ENCODE measurements at regions not wholly inside any gene's neighbourhood (a gene's known extent, or its start where the extent isn't known, plus 50 kb on each side); places are given as distances from the start of the nearest gene placed in this dataset.

- no peak overlapping the region for H3K4me2 ChIP-seq
- no peak for TF ChIP-seq Cebpa-rat (IDR thresholded peaks at IDR 0.05)
- H3K27me3 ChIP-seq, result no peaks in the 10 kb centered on the region
- no peaks in the 10 kb centered on the region for H3K36me3 ChIP-seq
- H3K4me3 ChIP-seq, result no peak overlapping the region
- H3K9me3 ChIP-seq, result no peaks in the 10 kb centered on the region
- no peak overlapping the region for H3K9ac ChIP-seq
- H3K27ac ChIP-seq, result no peak overlapping the region
- H4K20me1 ChIP-seq, result no peaks in the 10 kb centered on the region
- no peaks in the 10 kb centered on the region for H3K4me1 ChIP-seq
Observed at GRCh38 chr7:15802425-15802824, 115.9 kb upstream of the MEOX2 start.

- TF ChIP-seq Cebpa-rat (IDR thresholded peaks at IDR 0.05), result no peak
- no peaks in the 10 kb centered on the region for H3K36me3 ChIP-seq
- no peaks in the 10 kb centered on the region for H4K20me1 ChIP-seq
- H3K4me1 ChIP-seq, result no peaks in the 10 kb centered on the region
- no peaks in the 10 kb centered on the region for H3K27me3 ChIP-seq
- no peak overlapping the region for H3K4me3 ChIP-seq
- no peak overlapping the region for H3K27ac ChIP-seq
- no peaks in the 10 kb centered on the region for H3K9me3 ChIP-seq
- no peak overlapping the region for H3K4me2 ChIP-seq
- no peak overlapping the region for H3K9ac ChIP-seq
Observed at GRCh38 chr7:15801551-15801950, 115.1 kb upstream of the MEOX2 start.

- Histone ChIP-seq H3K27me3 (no peaks in the 10 kb centered on the region), H4K20me1 (no peaks in the 10 kb centered on the region), H3K9me3 (no peaks in the 10 kb centered on the region), H3K4me2 (no peak overlapping the region), H3K36me3 (no peaks in the 10 kb centered on the region), H3K9ac (no peak overlapping the region), H3K4me3 (no peak overlapping the region), H3K27ac (no peak overlapping the region), H3K4me1 (no peaks in the 10 kb centered on the region)
- TF ChIP-seq Cebpa-rat (IDR thresholded peaks at IDR 0.05), result no peak
Observed at GRCh38 chr7:15801041-15801440, 114.6 kb upstream of the MEOX2 start.

- H3K4me2 ChIP-seq, result no peak overlapping the region
- no peaks in the 10 kb centered on the region for H3K27me3 ChIP-seq
- H3K9me3 ChIP-seq, result no peaks in the 10 kb centered on the region
- TF ChIP-seq Cebpa-rat (IDR thresholded peaks at IDR 0.05), result no peak
- H3K4me1 ChIP-seq, result no peaks in the 10 kb centered on the region
- no peaks in the 10 kb centered on the region for H3K36me3 ChIP-seq
- H3K4me3 ChIP-seq, result no peak overlapping the region
- no peaks in the 10 kb centered on the region for H4K20me1 ChIP-seq
- no peak overlapping the region for H3K27ac ChIP-seq
- no peak overlapping the region for H3K9ac ChIP-seq
Observed at GRCh38 chr7:15798081-15798480, 111.6 kb upstream of the MEOX2 start.

GRCh38 chr7:15795393-15795792 is 108.9 kb upstream of the MEOX2 start:
- Histone ChIP-seq H3K4me1 (no peaks in the 10 kb centered on the region), H3K4me3 (no peak overlapping the region), H4K20me1 (no peaks in the 10 kb centered on the region), H3K9me3 (no peaks in the 10 kb centered on the region), H3K36me3 (no peaks in the 10 kb centered on the region), H3K4me2 (no peak overlapping the region), H3K9ac (no peak overlapping the region), H3K27me3 (no peaks in the 10 kb centered on the region), H3K27ac (no peak overlapping the region)
- TF ChIP-seq Cebpa-rat (IDR thresholded peaks at IDR 0.05), result no peak

- H3K4me3 ChIP-seq, result no peak overlapping the region
- no peak overlapping the region for H3K4me2 ChIP-seq
- H4K20me1 ChIP-seq, result no peaks in the 10 kb centered on the region
- TF ChIP-seq Cebpa-rat (IDR thresholded peaks at IDR 0.05), result no peak
- H3K9ac ChIP-seq, result no peak overlapping the region
- H3K36me3 ChIP-seq, result no peaks in the 10 kb centered on the region
- H3K9me3 ChIP-seq, result no peaks in the 10 kb centered on the region
- no peak overlapping the region for H3K27ac ChIP-seq
- no peaks in the 10 kb centered on the region for H3K27me3 ChIP-seq
- no peaks in the 10 kb centered on the region for H3K4me1 ChIP-seq
Observed at GRCh38 chr7:15794801-15795200, 108.3 kb upstream of the MEOX2 start.

- Histone ChIP-seq H3K4me1 (peaks cover 5% of the 10 kb centered on the region; the same call in 1 of the 2 replicates), H4K20me1 (no peaks in the 10 kb centered on the region), H3K9ac (no peak overlapping the region), H3K9me3 (no peaks in the 10 kb centered on the region), H3K4me2 (no peak overlapping the region), H3K27me3 (no peaks in the 10 kb centered on the region), H3K36me3 (no peaks in the 10 kb centered on the region), H3K4me3 (no peak overlapping the region), H3K27ac (no peak overlapping the region)
- TF ChIP-seq Cebpa-rat (IDR thresholded peaks at IDR 0.05), result no peak
Observed at GRCh38 chr7:15784694-15785030, 98.2 kb upstream of the MEOX2 start.

GRCh38 chr7:15783987-15784693 is 97.7 kb upstream of the MEOX2 start:
- no peak overlapping the region for H3K9ac ChIP-seq
- TF ChIP-seq Cebpa-rat (IDR thresholded peaks at IDR 0.05), result no peak
- H3K27ac ChIP-seq, result no peak overlapping the region
- H3K4me1 ChIP-seq, result peaks cover 5% of the 10 kb centered on the region; the same call in 1 of the 2 replicates
- no peak overlapping the region for H3K4me3 ChIP-seq
- no peaks in the 10 kb centered on the region for H3K36me3 ChIP-seq
- no peaks in the 10 kb centered on the region for H3K9me3 ChIP-seq
- no peaks in the 10 kb centered on the region for H4K20me1 ChIP-seq
- 0 out of 2 replicates have a peak overlapping the region, but pooled peaks have one; percentile 1 for H3K4me2 ChIP-seq
- no peaks in the 10 kb centered on the region for H3K27me3 ChIP-seq

- no peaks in the 10 kb centered on the region for H4K20me1 ChIP-seq
- no peak overlapping the region for H3K27ac ChIP-seq
- no peaks in the 10 kb centered on the region for H3K9me3 ChIP-seq
- H3K4me3 ChIP-seq, result no peak overlapping the region
- H3K9ac ChIP-seq, result no peak overlapping the region
- no peaks in the 10 kb centered on the region for H3K36me3 ChIP-seq
- TF ChIP-seq Cebpa-rat (IDR thresholded peaks at IDR 0.05), result no peak
- H3K4me2 ChIP-seq, result no peak overlapping the region
- H3K4me1 ChIP-seq, result peaks cover 13% of the 10 kb centered on the region
- no peaks in the 10 kb centered on the region for H3K27me3 ChIP-seq
Observed at GRCh38 chr7:15782656-15783055, 96.2 kb upstream of the MEOX2 start.

- no peak overlapping the region for H3K4me2 ChIP-seq
- no peaks in the 10 kb centered on the region for H4K20me1 ChIP-seq
- no peaks in the 10 kb centered on the region for H3K9me3 ChIP-seq
- TF ChIP-seq Cebpa-rat (IDR thresholded peaks at IDR 0.05), result no peak
- H3K4me1 ChIP-seq, result peaks cover 13% of the 10 kb centered on the region
- H3K27ac ChIP-seq, result no peak overlapping the region
- H3K9ac ChIP-seq, result no peak overlapping the region
- no peaks in the 10 kb centered on the region for H3K36me3 ChIP-seq
- no peaks in the 10 kb centered on the region for H3K27me3 ChIP-seq
- H3K4me3 ChIP-seq, result no peak overlapping the region
Observed at GRCh38 chr7:15781944-15782343, 95.5 kb upstream of the MEOX2 start.

GRCh38 chr7:15780271-15780670 is 93.8 kb upstream of the MEOX2 start:
- no peak overlapping the region for H3K9ac ChIP-seq
- no peaks in the 10 kb centered on the region for H3K27me3 ChIP-seq
- peaks cover 13% of the 10 kb centered on the region for H3K4me1 ChIP-seq
- H3K4me2 ChIP-seq, result no peak overlapping the region
- no peak overlapping the region for H3K27ac ChIP-seq
- H4K20me1 ChIP-seq, result no peaks in the 10 kb centered on the region
- TF ChIP-seq Cebpa-rat (IDR thresholded peaks at IDR 0.05), result no peak
- no peak overlapping the region for H3K4me3 ChIP-seq
- no peaks in the 10 kb centered on the region for H3K36me3 ChIP-seq
- H3K9me3 ChIP-seq, result no peaks in the 10 kb centered on the region
